Testis (tissue), 2 donors: ENCODE measurements at regions not wholly inside any gene's neighbourhood (a gene's known extent, or its start where the extent isn't known, plus 50 kb on each side); places are given as distances from the start of the nearest gene placed in this dataset.

Experiments used
- CTCF ChIP-seq, 3 experiments: fragments of 450-650 bp in 2 of 3; fragments of 200-600 bp in 1 of 3; sonication (generic) in 1 of 3; IDR thresholded peaks; one replicate each; pipeline ENCODE4 v1.5.1; 2016 to 2019; ENCODE audit warnings: antibody characterized with exemption in 3 of 3, mild to moderate bottlenecking in 2 of 3, moderate library complexity in 1 of 3
- POLR2A ChIP-seq: fragments of 450-650 bp; IDR thresholded peaks from one replicate; pipeline ENCODE4 v1.6.1; 2017; ENCODE audit warnings: antibody characterized with exemption, mild to moderate bottlenecking, moderate library complexity

GRCh38 chr4:14809203-14809602 lies 193.1 kb upstream of the CPEB2 start:
- TF ChIP-seq POLR2A (no peak), CTCF (IDR thresholded peaks at IDR 0.05) (no peak)
